KMS-11 (cell line): ENCODE measurements at regions not wholly inside any gene's neighbourhood (a gene's known extent, or its start where the extent isn't known, plus 50 kb on each side); places are given as distances from the start of the nearest gene placed in this dataset.

ENCODE experiments used
- H2AFZ ChIP-seq: fragments of 200-600 bp; sonication (generic); 2 replicates; pipeline ENCODE4 v1.6.1; 2016; ENCODE audit warnings: antibody characterized with exemption, mixed run types, low read depth
- H3K27ac ChIP-seq: fragments of 200-600 bp; sonication (generic); 2 replicates; pipeline ENCODE4 v1.6.1; 2016; ENCODE audit warnings: mild to moderate bottlenecking, mixed run types
- H3K27me3 ChIP-seq: fragments of 200-600 bp; sonication (generic); 2 replicates; pipeline ENCODE4 v1.6.1; 2017; ENCODE audit warnings: mild to moderate bottlenecking, low read depth, mixed run types, moderate library complexity; ENCODE audit not compliant: insufficient read depth
- H3K36me3 ChIP-seq: fragments of 200-600 bp; sonication (generic); 2 replicates; pipeline ENCODE4 v1.6.1; 2017; ENCODE audit warnings: mild to moderate bottlenecking, mixed run types; ENCODE audit not compliant: insufficient read depth
- H3K4me1 ChIP-seq: fragments of 200-600 bp; sonication (generic); 2 replicates; pipeline ENCODE4 v1.6.1; 2016; ENCODE audit warnings: mild to moderate bottlenecking, low read depth, mixed run types; ENCODE audit not compliant: poor library complexity, severe bottlenecking
- H3K4me2 ChIP-seq: fragments of 200-600 bp; sonication (generic); 2 replicates; pipeline ENCODE4 v1.7.0; 2016; ENCODE audit warnings: mild to moderate bottlenecking, mixed run types
- H3K4me3 ChIP-seq: fragments of 200-600 bp; sonication (generic); IDR thresholded peaks from 2 replicates; pipeline ENCODE4 v1.6.1; 2017; ENCODE audit warnings: low read depth, low read length, mixed read lengths; ENCODE audit not compliant: insufficient read depth
- H3K79me2 ChIP-seq: fragments of 200-600 bp; sonication (generic); 2 replicates; pipeline ENCODE4 v1.6.1; 2016; ENCODE audit warnings: low read depth, mixed run types; ENCODE audit not compliant: insufficient read depth
- H3K9ac ChIP-seq: fragments of 200-600 bp; sonication (generic); 2 replicates; pipeline ENCODE4 v1.6.1; 2016; ENCODE audit warnings: mild to moderate bottlenecking, mixed run types
- H4K20me1 ChIP-seq: fragments of 200-600 bp; sonication (generic); 2 replicates; pipeline ENCODE4 v1.6.1; 2016; ENCODE audit warnings: mild to moderate bottlenecking, mixed run types; ENCODE audit not compliant: insufficient read depth
- TF ChIP-seq, protein P1 (sequence below): fragments of 200-600 bp; sonication (generic); conservative IDR thresholded peaks from 2 replicates; pipeline ENCODE4 v1.6.1; 2017; ENCODE audit warnings: low read depth, mild to moderate bottlenecking, antibody characterized with exemption, low read length, moderate library complexity, mixed read lengths

DNA sequence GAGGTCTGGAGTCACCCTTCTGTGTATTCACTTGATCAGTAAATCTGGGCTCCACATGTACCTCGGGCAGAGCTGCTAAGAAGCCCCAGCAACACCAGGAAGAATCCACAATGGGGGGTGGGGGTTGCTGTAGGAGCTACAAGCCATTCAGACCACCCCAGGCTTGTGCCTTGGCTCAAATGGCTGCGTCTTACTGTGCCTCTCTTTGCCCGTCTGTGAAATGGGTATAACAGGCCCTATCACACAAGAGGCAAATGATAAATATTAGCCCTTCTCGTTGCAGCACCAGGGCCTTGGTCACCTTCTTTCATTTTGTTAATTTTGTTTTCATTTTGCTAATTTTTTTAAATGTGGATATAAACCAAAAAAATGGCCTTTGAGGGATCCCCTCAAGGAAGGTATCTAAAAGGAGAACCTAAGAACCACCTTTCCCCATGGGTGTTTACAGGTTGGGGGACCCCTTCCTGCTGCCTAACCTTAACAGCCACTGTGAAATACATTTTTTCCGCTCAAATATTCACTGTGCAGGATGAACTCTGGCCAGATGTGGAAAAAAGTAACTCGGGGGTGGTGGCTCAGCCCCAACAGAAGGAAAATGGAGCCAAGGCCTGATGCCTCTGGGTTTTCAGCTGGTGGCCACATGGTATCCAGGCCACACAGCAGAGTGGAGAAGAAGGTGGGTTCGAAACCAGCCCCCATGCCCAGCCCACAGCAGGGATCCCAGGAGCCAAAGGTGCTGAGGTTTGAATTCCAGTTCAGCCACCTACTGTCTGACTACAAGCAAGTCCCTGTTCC is 284.0 kb downstream of the MN1 start:
- Histone ChIP-seq H3K9ac (no peak overlapping the region), H3K4me2 (no peak overlapping the region), H3K4me3 (no peak overlapping the region), H3K27me3 (peaks cover 3% of the 10 kb centered on the region; the same call in 1 of the 2 replicates), H3K4me1 (no peaks in the 10 kb centered on the region), H3K36me3 (no peaks in the 10 kb centered on the region), H3K79me2 (no peaks in the 10 kb centered on the region), H2AFZ (no peak overlapping the region), H3K27ac (no peak overlapping the region), H4K20me1 (no peaks in the 10 kb centered on the region)
- TF ChIP-seq, protein P1, sequence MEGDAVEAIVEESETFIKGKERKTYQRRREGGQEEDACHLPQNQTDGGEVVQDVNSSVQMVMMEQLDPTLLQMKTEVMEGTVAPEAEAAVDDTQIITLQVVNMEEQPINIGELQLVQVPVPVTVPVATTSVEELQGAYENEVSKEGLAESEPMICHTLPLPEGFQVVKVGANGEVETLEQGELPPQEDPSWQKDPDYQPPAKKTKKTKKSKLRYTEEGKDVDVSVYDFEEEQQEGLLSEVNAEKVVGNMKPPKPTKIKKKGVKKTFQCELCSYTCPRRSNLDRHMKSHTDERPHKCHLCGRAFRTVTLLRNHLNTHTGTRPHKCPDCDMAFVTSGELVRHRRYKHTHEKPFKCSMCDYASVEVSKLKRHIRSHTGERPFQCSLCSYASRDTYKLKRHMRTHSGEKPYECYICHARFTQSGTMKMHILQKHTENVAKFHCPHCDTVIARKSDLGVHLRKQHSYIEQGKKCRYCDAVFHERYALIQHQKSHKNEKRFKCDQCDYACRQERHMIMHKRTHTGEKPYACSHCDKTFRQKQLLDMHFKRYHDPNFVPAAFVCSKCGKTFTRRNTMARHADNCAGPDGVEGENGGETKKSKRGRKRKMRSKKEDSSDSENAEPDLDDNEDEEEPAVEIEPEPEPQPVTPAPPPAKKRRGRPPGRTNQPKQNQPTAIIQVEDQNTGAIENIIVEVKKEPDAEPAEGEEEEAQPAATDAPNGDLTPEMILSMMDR = no peak

DNA sequence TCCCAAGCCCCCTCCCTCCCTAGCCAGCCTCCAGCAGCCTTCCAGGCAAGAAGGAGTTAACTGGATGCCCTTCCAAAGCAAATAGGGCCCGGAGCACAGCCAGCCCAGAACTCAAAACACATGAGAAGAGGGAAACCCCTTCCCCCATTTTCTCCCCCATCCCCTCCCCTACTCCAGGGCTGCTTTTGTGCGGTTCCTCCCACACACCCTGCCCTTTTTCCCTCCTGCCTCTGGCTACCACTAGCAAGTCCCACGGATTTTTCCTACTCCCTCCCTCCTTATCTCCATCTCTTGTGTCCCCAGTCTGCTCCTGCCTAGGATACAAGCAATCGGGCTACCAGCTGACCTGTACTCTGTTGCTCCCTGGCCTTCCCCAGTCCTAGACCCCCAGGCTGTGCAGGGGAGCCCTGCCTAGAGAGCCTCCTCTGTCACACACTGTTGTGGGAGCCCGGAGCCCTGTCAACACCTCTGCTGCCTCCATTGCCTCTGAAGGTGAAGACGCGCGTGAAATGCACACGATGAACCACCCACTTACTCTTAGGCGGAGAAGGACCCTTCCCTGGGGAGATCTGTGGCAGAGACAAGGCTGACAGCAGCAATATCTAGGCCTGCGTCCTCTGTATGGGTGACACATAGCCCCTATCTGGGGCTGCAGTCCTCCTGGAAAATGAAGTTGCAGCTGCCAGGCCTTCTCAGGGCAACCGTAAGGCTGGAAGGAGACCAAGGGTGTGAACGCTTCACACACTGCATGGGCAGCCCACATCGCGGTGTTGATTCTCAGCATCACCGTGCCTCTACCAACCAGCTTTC is 282.8 kb downstream of the MN1 start:
- TF ChIP-seq, protein P1 = no peak
- Histone ChIP-seq H3K4me3 (no peak overlapping the region), H2AFZ (no peak overlapping the region), H3K79me2 (no peaks in the 10 kb centered on the region), H3K27ac (no peak overlapping the region), H3K4me2 (no peak overlapping the region), H3K27me3 (peaks cover 6% of the 10 kb centered on the region; the same call in 1 of the 2 replicates), H3K9ac (no peak overlapping the region), H3K4me1 (no peaks in the 10 kb centered on the region), H3K36me3 (no peaks in the 10 kb centered on the region), H4K20me1 (no peaks in the 10 kb centered on the region)

DNA sequence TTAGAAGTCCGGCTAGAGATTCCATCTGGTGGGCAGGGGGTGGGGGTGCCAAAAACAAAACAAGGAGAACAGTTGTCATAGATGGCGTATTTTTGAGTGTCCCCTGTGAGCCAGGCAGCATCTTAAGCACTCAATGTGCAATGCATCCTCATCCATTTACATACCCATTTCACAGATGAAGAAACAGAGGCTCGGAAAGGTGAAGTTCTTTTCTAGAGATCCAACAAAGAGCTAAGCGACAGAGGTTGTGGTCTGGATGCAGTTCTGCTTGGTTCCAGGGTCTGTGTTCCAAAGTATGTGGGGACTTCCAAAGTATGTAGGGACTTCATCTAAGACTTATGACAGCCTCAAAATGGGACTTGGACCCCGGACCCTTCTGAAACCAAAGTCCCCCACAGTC is 277.8 kb downstream of the MN1 start:
- TF ChIP-seq, protein P1 = no peak
- H2AFZ ChIP-seq = no peak overlapping the region
- H3K27ac ChIP-seq = no peak overlapping the region

DNA sequence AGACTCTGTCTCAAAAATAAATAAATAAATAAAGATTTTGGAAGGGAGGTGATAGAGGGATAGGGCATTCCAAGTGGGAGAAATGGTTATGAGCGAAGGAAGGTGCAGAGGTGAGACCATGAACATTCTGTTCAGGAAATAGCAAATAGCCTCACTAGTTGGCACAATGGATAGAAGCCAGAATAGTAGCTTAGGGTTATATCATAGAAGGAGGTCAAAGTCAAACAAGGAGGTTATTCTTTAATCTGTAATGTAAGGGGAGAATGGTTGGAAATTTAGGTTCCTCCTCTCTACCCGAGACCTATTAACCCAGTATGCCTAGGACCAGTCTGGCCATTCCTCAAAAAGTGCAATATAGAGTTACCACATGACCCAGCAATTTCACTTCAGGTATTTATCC is 275.8 kb downstream of the MN1 start:
- no peaks in the 10 kb centered on the region for H3K4me1 ChIP-seq
- H3K27ac ChIP-seq = no peak overlapping the region
- H3K36me3 ChIP-seq = no peaks in the 10 kb centered on the region
- TF ChIP-seq, protein P1 = no peak
- no peaks in the 10 kb centered on the region for H4K20me1 ChIP-seq
- H2AFZ ChIP-seq = no peak overlapping the region
- H3K4me3 ChIP-seq = no peak overlapping the region
- H3K4me2 ChIP-seq = no peak overlapping the region
- H3K27me3 ChIP-seq = peaks cover 17% of the 10 kb centered on the region
- no peaks in the 10 kb centered on the region for H3K79me2 ChIP-seq
- no peak overlapping the region for H3K9ac ChIP-seq

More for the DNA sequence above, 277.8 kb downstream of the MN1 start:
- Histone ChIP-seq H3K79me2 (no peaks in the 10 kb centered on the region), H4K20me1 (no peaks in the 10 kb centered on the region), H3K4me1 (no peaks in the 10 kb centered on the region), H3K36me3 (no peaks in the 10 kb centered on the region), H3K27me3 (peaks cover 17% of the 10 kb centered on the region), H3K9ac (no peak overlapping the region), H3K4me3 (no peak overlapping the region), H3K4me2 (no peak overlapping the region)
